GM03348 (cell line): ENCODE measurements at regions not wholly inside any gene's neighbourhood (a gene's known extent, or its start where the extent isn't known, plus 50 kb on each side); places are given as distances from the start of the nearest gene placed in this dataset.

Source experiments
- DNase-seq: peaks from one replicate; pipeline ENCODE4 v3.0.0; 2012; ENCODE audit warnings: low spot score

DNA sequence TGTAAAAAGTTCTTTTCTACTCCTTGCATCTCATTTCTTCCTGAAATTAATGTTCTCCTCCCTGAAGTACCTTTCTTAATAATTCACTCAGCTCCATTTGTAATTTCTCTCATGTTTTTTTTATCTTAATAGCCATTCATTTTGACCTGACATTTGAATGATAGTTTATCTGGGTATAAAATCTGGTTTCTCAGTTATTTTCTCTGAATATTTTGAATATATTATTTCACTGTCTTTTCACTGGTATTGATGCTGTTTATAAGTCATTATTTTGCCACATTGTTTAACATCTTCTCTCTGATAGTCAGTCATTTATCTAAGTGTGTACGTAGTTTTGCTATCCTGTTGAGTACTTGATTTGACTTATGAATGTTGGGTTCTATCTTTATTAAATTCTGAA is 68.8 kb upstream of the ARHGAP18 start:
- DNase-seq: no peak

DNA sequence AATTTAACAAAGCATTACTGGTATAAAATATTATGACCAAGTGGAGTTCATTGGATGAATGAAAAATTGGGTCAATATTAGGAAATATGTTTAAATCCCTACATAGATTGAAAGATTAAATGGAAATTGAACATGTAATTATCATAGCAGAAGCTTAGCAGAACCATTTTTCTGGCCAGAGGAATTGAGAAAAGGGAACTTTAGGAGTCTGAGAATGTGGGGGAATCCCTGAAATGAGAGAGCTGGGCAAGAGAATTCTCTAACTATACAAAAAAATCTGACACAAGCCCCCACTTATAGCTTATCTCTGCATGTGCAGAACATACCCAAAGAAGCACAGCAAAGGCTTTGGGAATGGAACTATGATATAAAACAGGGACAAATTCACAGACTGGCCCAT is 67.4 kb upstream of the ARHGAP18 start:
- DNase-seq: no peak

DNA sequence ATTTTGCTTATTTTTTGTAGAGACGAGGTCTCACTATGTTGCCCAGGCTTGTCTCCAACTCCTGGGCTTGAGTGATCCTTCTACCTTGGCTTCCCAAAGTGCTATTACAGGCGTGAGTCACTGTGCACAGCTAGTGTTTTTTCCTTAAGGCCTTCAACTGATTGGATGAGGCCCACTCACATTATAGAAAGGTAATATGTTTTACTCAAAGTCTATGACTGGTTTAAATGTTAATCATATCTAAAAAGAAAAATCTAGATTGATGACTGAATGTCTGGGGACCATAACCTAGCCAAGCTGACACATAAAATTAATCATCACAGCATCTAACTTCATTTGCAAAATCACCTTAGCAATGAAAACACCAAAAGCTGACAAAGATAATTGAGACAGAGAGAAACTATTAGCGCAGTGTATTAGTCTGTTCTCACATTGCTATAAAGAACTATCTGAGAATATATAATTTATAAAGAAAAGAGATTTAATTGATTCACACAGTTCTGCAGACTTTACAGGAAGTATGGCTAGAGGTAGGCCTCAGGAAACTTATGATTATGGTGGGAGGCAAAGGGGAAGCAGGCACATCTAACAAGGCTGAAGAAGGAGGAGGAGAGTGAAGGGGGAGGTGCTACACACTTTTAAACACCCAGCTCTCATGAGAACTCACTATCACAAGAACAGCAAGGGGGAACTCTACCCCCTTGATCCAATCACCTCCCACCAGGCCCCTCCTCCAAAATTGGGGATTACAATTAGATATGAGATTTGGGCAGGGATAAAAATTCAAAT is 66.8 kb upstream of the ARHGAP18 start:
- DNase-seq: no peak

DNA sequence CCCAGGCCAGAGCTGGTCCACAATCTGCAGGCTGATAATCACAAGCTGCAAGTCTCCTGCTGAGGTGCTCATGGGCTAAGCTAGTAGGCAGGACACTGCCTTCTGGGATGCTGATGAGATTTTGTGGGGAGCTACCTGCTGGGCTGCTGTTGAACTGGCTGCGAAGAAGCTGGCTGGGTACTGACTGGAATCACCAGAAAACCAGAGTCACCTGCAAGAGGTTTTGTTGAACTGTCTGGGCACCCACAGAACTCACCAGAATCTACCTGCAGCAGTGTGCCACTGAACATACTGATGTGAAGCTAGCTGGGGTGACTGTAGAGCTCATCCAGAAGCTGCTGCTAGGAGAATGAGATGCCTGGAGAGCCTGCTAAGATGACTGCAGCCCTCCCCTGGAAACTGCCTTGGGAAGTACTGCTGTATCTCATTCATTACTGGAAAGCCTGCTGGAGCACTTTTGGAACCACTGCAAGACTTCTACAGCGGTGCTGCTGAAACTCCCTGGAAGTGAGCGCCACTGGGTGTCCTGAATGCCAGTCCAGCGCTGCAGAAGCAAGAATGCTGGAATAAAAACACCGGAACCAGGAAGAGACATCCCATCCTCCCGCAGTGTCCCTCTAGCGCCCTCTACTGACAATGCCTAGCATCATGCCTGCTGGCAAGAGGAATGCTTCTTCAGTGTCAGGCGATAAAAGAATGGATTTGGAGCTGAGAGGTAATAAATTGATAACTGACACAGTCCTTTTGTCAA is 64.9 kb upstream of the ARHGAP18 start:
- peak; percentile 89 for DNase-seq

DNA sequence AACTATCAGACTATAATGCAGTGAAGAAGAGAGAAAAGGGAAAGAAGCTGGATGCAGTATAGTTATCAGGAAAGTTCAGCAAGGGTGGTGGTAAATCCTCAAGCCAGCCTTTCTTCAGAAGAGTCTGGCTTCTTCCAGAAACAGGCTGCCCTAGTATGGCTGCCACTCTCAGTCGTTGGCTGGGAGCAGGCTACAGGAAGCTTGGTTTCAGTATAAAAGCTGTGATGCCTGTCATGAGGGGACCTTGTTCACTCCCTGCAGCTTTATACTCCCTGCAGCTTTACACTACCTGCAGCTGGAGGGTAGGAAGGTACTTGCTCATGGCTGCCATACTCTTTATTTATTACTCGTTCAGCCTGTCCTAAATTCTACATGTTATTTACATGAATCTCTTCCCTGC is 63.3 kb upstream of the ARHGAP18 start:
- DNase-seq: no peak

DNA sequence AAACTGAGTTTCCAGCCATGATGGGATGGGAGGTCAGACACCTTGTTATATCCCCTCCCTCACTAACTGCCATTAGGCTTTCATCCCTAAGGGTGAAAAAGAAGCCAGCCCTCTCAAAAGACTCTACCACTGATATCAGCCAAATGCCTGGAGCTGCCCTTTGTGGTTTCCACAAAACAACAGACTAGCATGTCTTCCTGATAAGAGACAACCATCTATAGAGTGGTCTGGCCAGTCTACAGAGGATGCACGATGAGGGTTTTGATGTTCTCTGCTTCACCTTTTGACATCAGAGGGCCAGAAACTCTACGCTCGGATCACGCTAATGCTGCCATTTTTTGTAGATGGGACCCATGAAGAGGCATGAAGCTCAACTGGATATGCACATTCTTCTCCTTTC is 61.7 kb upstream of the ARHGAP18 start:
- no peak for DNase-seq

DNA sequence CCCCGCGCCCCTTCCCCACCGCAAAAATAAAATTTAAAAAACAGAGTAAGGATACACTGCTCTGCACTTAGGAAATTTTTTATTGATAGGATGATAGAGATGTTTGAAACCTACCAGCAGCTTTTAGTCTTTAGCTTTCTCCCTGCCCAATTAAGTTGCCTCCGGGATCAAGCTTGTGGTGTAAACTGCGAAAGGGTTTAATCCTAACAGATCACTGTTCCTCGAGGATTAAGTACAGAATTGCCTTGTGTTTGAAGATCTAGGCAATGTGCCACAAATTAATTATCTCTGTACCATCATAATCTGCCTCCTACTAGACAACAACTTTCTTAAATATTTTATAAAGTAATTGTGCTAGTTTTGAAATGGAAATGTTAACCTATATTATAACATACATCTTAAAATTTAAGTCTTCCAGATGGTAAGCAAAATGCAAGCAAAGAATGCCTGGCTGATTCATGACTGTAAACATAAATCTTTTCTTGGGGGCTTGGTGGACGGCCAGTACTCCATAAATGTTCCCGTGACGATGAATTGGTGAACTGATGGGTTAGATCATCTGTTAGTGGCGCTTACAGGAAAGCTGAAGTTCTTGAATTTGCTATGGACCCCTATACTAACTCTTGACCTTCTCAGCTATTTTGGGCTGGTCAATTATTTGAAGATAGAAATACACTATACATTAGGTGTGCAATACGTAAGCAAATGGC is 58.0 kb upstream of the ARHGAP18 start:
- no peak for DNase-seq

DNA sequence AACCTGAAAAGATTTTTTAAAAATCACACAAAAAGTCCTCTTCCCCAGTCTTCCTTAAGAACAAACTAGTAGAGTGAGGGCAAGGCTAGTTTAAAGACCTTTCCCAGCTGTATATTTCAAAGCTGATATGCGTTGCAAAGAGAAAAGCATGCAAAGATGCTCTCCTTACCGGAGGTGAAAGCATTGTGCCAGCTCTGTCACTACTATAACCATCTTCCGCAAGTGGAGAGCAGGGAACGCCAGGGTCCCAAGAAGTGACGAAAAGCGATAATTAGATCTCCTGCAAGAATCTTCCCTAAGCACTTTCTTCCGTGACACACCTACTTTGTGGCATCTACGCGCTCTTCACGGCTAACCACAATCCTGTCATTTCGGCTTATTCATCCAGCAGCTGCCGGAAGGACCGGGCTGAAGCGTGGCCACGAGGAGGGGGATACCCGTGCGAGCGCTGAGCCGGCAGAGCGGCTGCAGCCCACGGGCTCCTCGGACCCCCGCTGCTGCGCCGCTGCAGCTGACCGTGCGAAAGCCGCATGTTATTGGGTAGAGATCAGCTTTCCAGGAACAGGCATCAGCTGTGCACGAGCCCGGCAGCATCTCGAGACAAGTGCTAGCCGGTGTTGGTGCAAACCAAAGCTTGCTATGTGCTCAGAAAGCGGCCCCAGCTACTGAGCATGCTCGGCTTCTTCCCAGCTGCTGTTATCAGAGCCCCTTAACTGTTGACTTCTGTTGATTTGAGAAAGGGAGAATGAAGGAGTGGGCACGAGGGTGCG is 57.2 kb upstream of the ARHGAP18 start:
- DNase-seq: peak; percentile 61

DNA sequence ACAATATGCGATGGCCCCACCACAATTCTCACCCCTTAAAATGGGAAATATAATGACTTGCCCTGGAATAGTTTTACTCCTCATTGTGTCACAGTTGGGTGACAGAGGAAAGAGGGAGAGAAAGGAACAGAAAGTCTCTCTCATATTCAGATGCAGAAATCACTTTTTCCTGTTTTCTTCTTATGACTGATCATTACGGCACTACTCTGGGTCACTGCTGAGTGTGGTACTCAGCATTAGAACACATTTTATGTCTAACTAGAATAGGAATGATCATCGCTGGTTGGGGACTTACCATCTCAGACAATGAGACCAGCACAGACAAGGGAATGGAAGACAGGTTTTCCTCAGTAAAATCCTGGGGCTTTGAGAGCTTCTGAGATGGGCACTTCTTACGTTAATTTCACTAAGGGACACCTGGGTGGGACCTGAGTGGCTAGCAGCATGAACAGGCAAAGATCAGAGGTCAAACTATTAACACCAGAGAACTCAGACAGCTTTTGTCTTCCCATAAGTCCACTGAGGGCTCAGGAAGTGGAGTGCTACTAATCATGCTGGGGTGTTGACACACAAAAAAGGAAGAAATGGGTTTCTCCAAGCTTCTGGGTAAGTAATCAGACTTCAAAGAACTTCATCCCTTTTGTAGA is 54.9 kb upstream of the ARHGAP18 start:
- DNase-seq: no peak

DNA sequence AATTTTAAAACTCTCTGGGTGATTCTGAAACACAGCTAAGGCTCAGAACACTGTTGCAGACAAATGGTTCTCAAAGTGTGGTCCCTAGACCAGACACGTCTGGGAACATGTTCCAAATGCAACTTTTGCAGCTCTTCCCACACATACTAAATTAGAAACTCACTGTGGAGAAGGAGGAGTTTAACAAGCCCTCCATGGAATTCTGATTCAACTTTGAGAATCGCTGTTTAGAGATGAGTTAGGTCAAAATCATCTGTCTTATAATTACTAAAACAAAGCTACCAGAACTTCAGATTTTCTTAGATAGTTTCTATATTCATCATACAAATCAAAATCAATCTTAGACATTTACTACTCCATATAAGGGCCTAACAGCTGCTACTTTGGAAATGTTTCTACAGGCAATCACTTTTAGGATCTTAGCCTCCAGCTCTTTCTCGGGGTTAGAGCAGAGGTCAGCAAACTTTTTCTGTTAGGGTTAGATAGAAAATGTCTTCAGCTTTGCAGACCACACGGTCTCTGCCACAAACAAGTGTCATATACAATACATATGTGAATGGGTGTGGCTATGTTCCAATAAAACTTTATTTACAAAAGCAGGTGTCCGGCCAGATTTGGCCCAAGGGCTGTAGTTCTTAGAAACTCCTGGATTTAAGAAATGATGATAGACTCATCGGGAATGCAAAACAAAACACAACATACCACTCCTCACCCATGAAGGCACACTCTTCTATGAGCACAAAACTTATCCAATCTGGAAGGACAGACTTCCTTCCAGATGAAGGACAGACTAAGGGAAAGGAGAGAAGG is 50.0 kb upstream of the ARHGAP18 start:
- no peak for DNase-seq
